SIG-M5 treated with dmso at 0.1 percent for 504 hours (cell line): ENCODE measurements at regions not wholly inside any gene's neighbourhood (a gene's known extent, or its start where the extent isn't known, plus 50 kb on each side); places are given as distances from the start of the nearest gene placed in this dataset.

Experiments used
- DNase-seq: peaks from one replicate; lab custom pipeline; 2025; ENCODE audit not compliant: unreplicated experiment; lab: John Stamatoyannopoulos, UW

DNA sequence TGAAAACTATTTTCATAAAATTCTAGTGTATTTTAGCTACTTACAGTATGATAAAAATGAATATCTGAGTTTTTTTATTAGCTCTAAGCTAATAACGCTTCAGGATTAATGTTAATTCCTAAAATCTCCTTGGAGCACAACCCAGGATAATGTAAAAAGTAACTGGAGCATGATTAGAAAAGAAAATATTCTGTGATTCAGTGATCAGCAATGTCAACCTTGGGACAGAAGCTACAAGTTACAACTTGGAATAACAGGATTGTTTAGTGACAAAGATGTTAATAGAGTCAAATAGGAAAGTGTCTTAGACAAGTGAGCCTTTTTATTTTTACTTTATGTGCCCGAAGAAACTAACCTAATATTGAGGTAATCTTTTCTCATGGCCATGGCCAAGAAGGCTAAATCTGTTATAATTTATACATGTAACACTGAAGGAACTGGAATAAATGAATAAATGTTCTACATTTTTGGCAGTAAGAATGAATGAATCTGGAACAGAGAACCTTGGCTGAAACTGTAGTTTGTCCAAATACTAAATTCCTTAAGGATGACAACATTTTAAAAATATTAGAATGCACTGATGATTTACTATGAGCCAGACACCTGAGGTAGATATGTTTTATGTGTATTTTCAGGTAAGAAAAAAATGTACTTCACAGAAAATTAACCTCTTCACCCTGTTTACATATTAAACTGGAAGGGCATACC, 994.0 kb downstream of the GRIK2 start:
- no peak for DNase-seq

- no peak for DNase-seq
These were observed 987.7 kb downstream of the GRIK2 start for GRCh38 chr6:102381203-102381602.

GRCh38 chr6:102356170-102356569, 962.7 kb downstream of the GRIK2 start:
- DNase-seq = no peak

GRCh38 chr6:102355578-102355977, 962.1 kb downstream of the GRIK2 start:
- no peak for DNase-seq

DNA sequence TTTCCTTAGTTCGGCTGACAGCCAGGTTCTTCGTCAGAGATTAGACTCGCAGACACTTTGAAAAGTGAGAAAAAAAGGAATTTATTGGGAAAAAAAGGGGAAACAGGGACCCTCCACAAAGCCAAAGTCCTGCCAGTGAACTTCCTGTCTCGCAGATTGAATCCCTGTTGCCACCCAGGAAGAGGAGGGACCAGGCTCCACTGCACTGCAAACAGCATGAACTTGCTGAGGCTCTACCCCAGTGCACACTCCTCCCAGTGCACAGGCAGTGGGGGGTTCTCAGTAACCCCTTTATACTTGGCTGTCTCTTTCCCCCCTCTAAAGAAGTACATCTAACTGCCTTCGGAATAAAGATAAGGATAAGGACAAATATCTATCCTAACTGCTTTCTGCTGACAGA, 959.0 kb downstream of the GRIK2 start:
- no peak for DNase-seq

DNA sequence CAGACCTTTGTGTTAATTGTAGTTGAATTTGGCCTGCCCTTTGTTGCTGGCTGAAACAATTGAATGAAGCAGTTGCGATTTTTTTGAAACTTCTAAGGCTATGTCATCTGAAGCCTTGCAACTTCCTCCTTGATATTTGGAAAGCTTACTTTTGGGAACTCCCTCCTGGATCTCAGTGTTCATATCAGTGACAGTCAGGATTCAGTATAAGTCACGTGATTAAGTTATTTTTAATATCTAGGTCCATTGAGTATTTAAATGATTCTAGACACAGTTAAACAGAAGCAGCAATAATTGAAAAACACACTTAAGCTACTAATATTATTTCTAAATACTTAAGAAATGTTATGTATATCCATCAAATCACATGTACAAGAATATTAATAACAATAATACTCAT, 951.3 kb downstream of the GRIK2 start:
- no peak for DNase-seq

DNA sequence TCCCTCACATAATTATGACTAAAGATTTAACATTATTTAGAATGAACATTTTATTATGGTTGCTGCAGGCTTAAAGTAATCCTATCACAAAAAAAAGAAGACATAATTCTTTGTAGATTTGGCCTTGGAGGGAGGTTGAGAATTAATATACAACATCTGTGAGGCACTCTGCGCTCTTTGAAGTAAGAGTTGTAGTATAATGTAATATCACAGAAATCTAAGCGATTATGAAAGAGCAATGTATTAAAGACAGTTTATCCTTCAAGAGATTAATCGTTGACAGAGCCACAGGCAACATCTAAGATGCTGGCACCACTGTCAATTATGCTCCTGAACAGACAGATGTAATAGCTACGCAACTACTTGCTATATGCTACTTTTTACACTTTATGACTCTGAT, 946.8 kb downstream of the GRIK2 start:
- no peak for DNase-seq

DNA sequence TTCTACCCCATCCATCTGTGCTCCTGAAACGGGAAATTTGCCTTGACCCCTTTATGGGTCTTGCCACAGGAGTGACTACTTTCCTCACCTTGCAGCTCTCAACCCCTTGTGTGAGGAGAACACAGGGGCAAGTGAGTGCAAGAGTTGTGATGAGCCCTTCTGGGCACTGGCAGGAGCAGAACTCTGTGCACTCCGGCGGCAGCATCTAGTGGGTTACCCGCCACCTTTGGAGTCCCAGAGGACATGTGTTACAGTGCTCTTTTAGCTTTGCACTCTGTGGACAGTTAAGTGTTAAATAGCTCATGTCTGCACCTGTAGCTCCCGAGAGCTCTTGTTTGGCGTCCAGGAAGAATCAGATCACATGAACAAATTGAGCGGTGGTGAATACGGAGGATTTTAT, 940.2 kb downstream of the GRIK2 start:
- no peak for DNase-seq

DNA sequence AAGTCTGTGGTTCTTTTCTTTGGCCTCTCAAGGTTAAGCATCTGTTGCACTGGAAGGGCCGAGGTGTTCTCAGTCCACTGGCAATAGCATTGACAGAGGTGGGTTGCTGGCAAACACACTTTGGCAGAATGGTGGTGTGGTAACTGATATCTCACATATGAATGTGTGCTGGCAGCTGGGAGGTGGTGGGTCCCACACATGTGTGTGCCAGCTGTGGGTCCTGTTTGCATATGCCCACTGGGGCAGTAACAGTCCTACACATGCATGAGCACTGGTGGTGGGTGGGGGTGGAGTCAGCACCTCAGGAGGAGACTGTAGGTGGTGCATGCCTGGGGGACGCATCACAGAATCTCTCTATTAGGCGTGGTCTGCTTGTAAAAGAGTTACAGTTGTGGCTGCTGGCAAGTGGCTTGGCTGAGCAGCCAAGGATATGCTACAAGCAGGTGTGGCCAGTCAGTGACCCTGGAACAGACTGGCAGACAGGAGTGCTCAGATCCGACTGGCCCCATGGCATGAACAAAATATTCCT, 934.3 kb downstream of the GRIK2 start:
- DNase-seq = no peak

DNA sequence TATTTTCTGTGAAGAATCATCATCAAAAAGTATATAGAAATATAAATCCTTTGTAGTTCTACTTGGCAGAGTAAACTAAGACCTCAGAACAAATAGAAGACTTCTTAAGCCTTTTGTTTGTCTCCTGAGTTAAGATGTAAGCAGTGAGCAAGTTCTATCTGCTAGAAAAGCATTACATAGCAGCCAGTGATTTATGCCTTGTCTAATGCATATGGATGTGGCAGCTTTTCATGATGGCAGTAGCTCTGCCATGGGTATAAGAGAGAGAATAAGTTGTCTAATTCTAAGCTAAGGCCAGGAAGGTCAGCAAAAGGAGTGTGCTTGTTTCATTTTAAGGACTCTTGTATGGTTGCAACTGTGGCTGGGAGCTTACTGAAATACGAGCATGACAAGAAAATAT, 920.2 kb downstream of the GRIK2 start:
- no peak for DNase-seq

GRCh38 chr6:102309700-102310099, 916.2 kb downstream of the GRIK2 start:
- no peak for DNase-seq

DNA sequence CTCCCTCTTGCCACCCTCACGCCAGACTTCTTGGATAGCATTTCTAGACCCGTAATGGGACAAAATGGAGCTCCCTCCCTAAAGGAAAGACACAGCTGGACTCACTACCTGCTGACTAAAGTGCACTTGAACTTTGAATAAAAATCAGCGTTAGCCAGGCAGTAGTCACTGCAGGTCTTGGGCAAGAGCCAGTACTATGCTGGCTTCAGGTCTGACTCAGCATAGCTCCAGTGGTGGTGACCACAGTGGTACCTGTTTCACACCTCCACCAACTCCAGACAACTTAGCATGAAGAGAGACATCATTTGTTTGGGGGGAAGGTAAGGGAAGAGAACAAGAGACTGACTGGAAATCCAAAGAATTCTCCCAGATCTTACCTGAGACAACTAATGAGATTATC, 906.8 kb downstream of the GRIK2 start:
- DNase-seq = no peak

DNA sequence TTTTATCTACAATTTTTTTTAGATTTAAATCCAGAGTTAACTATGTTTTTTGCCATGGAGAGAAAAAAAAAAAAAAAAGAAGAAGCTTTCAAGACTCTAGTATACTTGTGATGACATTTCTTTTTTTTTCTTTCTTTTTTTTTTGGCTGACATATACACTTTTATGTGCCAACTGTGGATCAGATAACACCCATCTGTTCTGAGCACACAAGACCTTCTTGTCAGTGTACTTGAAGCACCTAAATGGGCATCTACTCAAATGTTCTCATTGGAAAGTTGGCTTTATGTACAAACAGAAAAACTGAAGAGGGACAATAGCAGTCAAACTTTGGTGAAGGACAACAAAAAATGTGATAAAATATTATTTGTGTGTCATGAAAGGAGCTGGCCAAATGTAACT, 904.5 kb downstream of the GRIK2 start:
- no peak for DNase-seq
